ENCODE measurements at regions not wholly inside any gene's neighbourhood (a gene's known extent, or its start where the extent isn't known, plus 50 kb on each side); places are given as distances from the start of the nearest gene placed in this dataset.

- no peak overlapping the region for H3K27ac ChIP-seq (replicated peaks)
- no peak for TF ChIP-seq REST (IDR thresholded peaks at IDR 0.05; ENCODE audit: insufficient replicate concordance, low read depth)
These were observed 1141.5 kb upstream of the CDH6 start for GRCh38 chr5:30051976-30052375.

DNA sequence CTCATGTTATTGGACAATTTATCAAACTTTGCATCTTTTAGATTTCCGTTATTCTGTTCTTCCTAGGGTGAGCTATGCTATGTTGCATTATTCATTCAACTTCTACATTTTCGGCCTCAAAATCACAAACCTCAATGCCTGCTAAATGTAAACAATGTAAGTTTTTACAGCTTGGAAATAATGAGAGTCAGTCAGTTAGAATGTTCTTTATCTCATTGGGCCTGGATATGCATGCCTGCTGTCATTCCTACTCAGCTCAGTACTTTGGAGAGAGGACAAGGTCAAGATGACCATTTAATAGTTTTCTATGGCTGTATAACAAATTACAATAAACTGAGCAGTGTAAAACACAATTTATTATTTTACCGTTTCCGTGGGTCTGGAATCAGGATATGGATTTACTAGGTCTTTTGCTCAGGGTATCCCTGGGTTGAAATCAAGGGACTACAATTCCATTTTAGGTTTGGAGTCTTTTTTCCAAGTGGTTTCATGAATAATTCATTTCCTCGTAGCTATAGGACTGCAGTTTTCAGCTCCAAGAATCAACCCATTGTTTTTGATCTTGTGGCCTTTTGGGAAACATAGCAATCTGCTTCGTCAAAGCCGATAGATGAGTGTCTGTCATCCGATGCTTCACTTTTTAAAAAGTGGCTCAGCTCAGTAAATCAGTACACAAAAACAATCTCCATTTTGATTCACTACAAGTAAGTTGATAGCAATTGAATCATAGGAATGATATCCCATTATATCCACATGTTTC is 1143.2 kb upstream of the CDH6 start:
- DNase-seq (ENCODE audit: low read depth in 1 of 2, low spot score in 1 of 2): no peak
- Histone ChIP-seq H3K27ac (replicated peaks) (no peak overlapping the region), H3K4me3 (replicated peaks; ENCODE audit: insufficient read depth, low read length) (no peak overlapping the region), H3K27me3 (ENCODE audit: insufficient read depth, poor library complexity, severe bottlenecking) (no peaks in the 10 kb centered on the region)
- TF ChIP-seq SPI1 (IDR thresholded peaks at IDR 0.05; ENCODE audit: borderline replicate concordance, low read depth): no peak
- TF ChIP-seq REST (IDR thresholded peaks at IDR 0.05; ENCODE audit: insufficient replicate concordance, low read depth): no peak
- no peak for TF ChIP-seq GABPA (IDR thresholded peaks at IDR 0.05; ENCODE audit: low read depth)
- no peak for TF ChIP-seq POLR2AphosphoS5 (IDR thresholded peaks at IDR 0.05; ENCODE audit: low read depth)
- TF ChIP-seq, protein P1, sequence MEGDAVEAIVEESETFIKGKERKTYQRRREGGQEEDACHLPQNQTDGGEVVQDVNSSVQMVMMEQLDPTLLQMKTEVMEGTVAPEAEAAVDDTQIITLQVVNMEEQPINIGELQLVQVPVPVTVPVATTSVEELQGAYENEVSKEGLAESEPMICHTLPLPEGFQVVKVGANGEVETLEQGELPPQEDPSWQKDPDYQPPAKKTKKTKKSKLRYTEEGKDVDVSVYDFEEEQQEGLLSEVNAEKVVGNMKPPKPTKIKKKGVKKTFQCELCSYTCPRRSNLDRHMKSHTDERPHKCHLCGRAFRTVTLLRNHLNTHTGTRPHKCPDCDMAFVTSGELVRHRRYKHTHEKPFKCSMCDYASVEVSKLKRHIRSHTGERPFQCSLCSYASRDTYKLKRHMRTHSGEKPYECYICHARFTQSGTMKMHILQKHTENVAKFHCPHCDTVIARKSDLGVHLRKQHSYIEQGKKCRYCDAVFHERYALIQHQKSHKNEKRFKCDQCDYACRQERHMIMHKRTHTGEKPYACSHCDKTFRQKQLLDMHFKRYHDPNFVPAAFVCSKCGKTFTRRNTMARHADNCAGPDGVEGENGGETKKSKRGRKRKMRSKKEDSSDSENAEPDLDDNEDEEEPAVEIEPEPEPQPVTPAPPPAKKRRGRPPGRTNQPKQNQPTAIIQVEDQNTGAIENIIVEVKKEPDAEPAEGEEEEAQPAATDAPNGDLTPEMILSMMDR (IDR thresholded peaks at IDR 0.05; ENCODE audit: insufficient read depth, low read length): no peak

More at GRCh38 chr5:30051976-30052375, 1141.5 kb upstream of the CDH6 start:
- H3K4me3 ChIP-seq (replicated peaks; ENCODE audit: insufficient read depth, low read length): no peak overlapping the region
- no peaks in the 10 kb centered on the region for H3K27me3 ChIP-seq (ENCODE audit: insufficient read depth, poor library complexity, severe bottlenecking)
- DNase-seq (ENCODE audit: low read depth in 1 of 2, low spot score in 1 of 2): no peak

DNA sequence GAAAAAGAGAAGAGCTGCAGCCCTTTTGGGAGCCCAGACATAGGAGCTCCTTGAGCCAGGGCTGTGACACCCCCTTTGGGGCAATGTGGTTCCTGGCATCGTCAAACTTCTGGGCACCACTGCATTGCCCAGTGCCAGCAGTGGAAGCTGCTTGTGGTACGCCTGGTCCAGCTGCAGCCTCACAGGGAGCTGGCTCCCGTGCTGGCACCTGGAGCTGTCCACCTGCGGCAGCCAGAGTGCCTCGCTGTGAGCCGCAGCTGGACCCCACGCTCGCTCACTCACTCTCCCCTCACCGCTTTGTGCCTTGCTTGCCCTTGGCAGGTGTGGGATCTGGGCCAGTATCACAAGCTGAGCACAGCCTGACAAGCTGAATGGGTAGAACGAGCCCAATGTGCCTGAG is 1150.8 kb upstream of the CDH6 start:
- no peak overlapping the region for H3K27ac ChIP-seq (replicated peaks)
- H3K4me3 ChIP-seq (replicated peaks; ENCODE audit: insufficient read depth, low read length): no peak overlapping the region
- no peak for DNase-seq (ENCODE audit: low read depth in 1 of 2, low spot score in 1 of 2)
- H3K27me3 ChIP-seq (ENCODE audit: insufficient read depth, poor library complexity, severe bottlenecking): no peaks in the 10 kb centered on the region
- TF ChIP-seq GABPA (IDR thresholded peaks at IDR 0.05; ENCODE audit: low read depth) (no peak), REST (IDR thresholded peaks at IDR 0.05; ENCODE audit: insufficient replicate concordance, low read depth) (no peak), POLR2AphosphoS5 (IDR thresholded peaks at IDR 0.05; ENCODE audit: low read depth) (no peak), SPI1 (IDR thresholded peaks at IDR 0.05; ENCODE audit: borderline replicate concordance, low read depth) (no peak)
- TF ChIP-seq, protein P1 (IDR thresholded peaks at IDR 0.05; ENCODE audit: insufficient read depth, low read length): no peak

Data from HL-60 (cell line).